Gastroesophageal sphincter (tissue), 3 donors: ENCODE measurements at regions not wholly inside any gene's neighbourhood (a gene's known extent, or its start where the extent isn't known, plus 50 kb on each side); places are given as distances from the start of the nearest gene placed in this dataset.

Experiments used
- POLR2A ChIP-seq, 2 donors: fragments of 450-650 bp; IDR thresholded peaks; one replicate each; pipeline ENCODE4 v1.6.1; 2017; ENCODE audit warnings: antibody characterized with exemption in 2 of 2, mild to moderate bottlenecking in 2 of 2, moderate library complexity in 1 of 2
- TF ChIP-seq, protein P1 (sequence below), 4 experiments: fragments of 200-600 bp in 2 of 4; fragments of 450-650 bp in 2 of 4; sonication (generic) in 1 of 4; IDR thresholded peaks; one replicate each; pipeline ENCODE4 v1.5.1; 2017 to 2019; ENCODE audit warnings: antibody characterized with exemption in 4 of 4, mild to moderate bottlenecking in 2 of 4, moderate library complexity in 2 of 4

DNA sequence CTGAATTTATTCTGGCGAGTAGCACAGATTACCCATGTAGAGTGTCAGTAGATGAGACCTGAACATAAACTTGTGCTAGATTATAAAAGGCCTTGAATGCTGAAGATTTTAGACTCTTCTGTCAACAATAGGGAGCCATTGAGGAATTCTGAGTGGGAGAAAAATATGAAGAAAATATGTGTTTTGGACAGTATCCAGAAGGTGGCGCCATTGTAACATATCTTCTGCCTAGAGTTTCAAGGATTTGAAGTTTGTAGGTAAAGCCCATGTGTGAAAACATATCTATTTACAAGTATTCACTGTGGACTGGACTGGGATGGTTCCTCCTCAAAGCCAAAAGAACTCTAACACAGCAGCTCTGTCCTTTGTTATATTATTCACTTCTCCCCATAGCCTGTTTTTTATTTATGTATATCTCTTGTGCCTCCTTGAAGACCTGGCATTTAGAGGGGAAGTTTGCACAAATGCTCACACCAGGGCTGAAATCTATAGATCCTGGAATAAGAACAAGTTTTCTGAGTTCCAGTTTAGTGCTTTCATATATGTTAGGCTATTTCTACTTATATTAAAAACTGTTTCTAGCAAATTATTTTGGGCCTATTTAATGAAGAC lies 124.9 kb downstream of the RDH14 start:
- TF ChIP-seq POLR2A (IDR thresholded peaks at IDR 0.05): no peak
- TF ChIP-seq, protein P1, sequence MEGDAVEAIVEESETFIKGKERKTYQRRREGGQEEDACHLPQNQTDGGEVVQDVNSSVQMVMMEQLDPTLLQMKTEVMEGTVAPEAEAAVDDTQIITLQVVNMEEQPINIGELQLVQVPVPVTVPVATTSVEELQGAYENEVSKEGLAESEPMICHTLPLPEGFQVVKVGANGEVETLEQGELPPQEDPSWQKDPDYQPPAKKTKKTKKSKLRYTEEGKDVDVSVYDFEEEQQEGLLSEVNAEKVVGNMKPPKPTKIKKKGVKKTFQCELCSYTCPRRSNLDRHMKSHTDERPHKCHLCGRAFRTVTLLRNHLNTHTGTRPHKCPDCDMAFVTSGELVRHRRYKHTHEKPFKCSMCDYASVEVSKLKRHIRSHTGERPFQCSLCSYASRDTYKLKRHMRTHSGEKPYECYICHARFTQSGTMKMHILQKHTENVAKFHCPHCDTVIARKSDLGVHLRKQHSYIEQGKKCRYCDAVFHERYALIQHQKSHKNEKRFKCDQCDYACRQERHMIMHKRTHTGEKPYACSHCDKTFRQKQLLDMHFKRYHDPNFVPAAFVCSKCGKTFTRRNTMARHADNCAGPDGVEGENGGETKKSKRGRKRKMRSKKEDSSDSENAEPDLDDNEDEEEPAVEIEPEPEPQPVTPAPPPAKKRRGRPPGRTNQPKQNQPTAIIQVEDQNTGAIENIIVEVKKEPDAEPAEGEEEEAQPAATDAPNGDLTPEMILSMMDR (IDR thresholded peaks at IDR 0.05): peak; percentile 35 to 71 (median 55)
